Tibial nerve (tissue), 4 donors: ENCODE measurements at regions not wholly inside any gene's neighbourhood (a gene's known extent, or its start where the extent isn't known, plus 50 kb on each side); places are given as distances from the start of the nearest gene placed in this dataset.
A peak's percentile ranks its signal among the peaks of the same experiment; 100 is the strongest.

Experiments
- DNase-seq, 2 donors: peaks; one replicate each; pipeline ENCODE4 v3.0.0-alpha.2; 2019; ENCODE audit warnings: low spot score in 2 of 2
- H3K27ac ChIP-seq, 4 donors: fragments of 200-600 bp; sonication (generic) in 3 of 4; one replicate each; pipeline ENCODE4 v1.5.1; 2017 to 2019; ENCODE audit warnings: mild to moderate bottlenecking in 1 of 4
- H3K27me3 ChIP-seq, 2 donors: fragments of 200-600 bp; sonication (generic) in 1 of 2; one replicate each; pipeline versions ENCODE4 v1.5.1 to v1.6.0; 2017 to 2019
- H3K36me3 ChIP-seq, 3 donors: fragments of 200-600 bp; sonication (generic); one replicate each; pipeline ENCODE4 v1.5.1; 2018 to 2019
- H3K4me1 ChIP-seq, 4 donors: fragments of 200-600 bp; sonication (generic) in 3 of 4; one replicate each; pipeline ENCODE4 v1.5.1; 2017 to 2019
- H3K4me3 ChIP-seq, 4 donors: fragments of 200-600 bp; sonication (generic) in 3 of 4; one replicate each; pipeline ENCODE4 v1.5.1; 2017 to 2019; ENCODE audit warnings: mild to moderate bottlenecking in 1 of 4, moderate library complexity in 1 of 4
- H3K9me3 ChIP-seq, 4 donors: fragments of 200-600 bp; sonication (generic) in 3 of 4; one replicate each; pipeline ENCODE4 v1.5.1; 2017 to 2019
- CTCF ChIP-seq, 5 experiments: fragments of 200-600 bp in 3 of 5; fragments of 450-650 bp in 2 of 5; sonication (generic) in 3 of 5; IDR thresholded peaks; one replicate each; pipeline ENCODE4 v1.5.1; 2016 to 2019; ENCODE audit warnings: antibody characterized with exemption in 5 of 5, mild to moderate bottlenecking in 3 of 5, moderate library complexity in 2 of 5
- EP300 ChIP-seq, 2 donors: sonication (generic); formaldehyde crosslinking; IDR thresholded peaks; one replicate each; pipeline ENCODE4 v1.6.1; 2017; ENCODE audit warnings: antibody characterized with exemption in 2 of 2, mild to moderate bottlenecking in 1 of 2
- POLR2A ChIP-seq, 2 donors: fragments of 450-650 bp; IDR thresholded peaks; one replicate each; pipeline ENCODE4 v1.6.1; 2017; ENCODE audit warnings: antibody characterized with exemption in 2 of 2, mild to moderate bottlenecking in 2 of 2, moderate library complexity in 2 of 2
- WGBS, 2 donors: methylation state at CpG; one replicate each; pipeline ENCODE4 v1.1.5; 2018; 5-methylcytosine and 5-hydroxymethylcytosine counted together

GRCh38 chr3:107969994-107970819 lies 120.6 kb downstream of the CD47 start:
- Histone ChIP-seq H3K4me1 (peaks cover 0 to 25% (median 14%) of the 10 kb centered on the region in 4 donors), H3K9me3 (no peaks in the 10 kb centered on the region), H3K27ac (peak overlapping the region in 2 of 4 donors; percentile 47 to 62), H3K36me3 (no peaks in the 10 kb centered on the region), H3K4me3 (no peak overlapping the region), H3K27me3 (no peaks in the 10 kb centered on the region)
- WGBS, 2 donors: 20 to 23% methylated on average over 9 of the region's 9 CpGs
- TF ChIP-seq CTCF (IDR thresholded peaks at IDR 0.05) (no peak), POLR2A (IDR thresholded peaks at IDR 0.05) (no peak), EP300 (IDR thresholded peaks at IDR 0.05) (peak in 1 of 2 donors; percentile 68)
- DNase-seq: no peak

- no peak for DNase-seq
- Histone ChIP-seq H3K27me3 (no peaks in the 10 kb centered on the region), H3K4me1 (peaks cover 0 to 25% (median 14%) of the 10 kb centered on the region in 4 donors), H3K4me3 (no peak overlapping the region), H3K9me3 (no peaks in the 10 kb centered on the region), H3K36me3 (no peaks in the 10 kb centered on the region), H3K27ac (peak overlapping the region in 2 of 4 donors; percentile 47 to 62)
- no peak for TF ChIP-seq POLR2A (IDR thresholded peaks at IDR 0.05)
- 88% methylated on average over 4 of the region's 4 CpGs for WGBS, 2 donors
These were observed 121.3 kb downstream of the CD47 start for GRCh38 chr3:107969525-107969924.

- TF ChIP-seq CTCF (IDR thresholded peaks at IDR 0.05) (no peak), EP300 (IDR thresholded peaks at IDR 0.05) (no peak), POLR2A (IDR thresholded peaks at IDR 0.05) (no peak)
- no peak overlapping the region for H3K4me3 ChIP-seq
- 28 to 39% methylated on average over 5 of the region's 5 CpGs for WGBS, 2 donors
- no peaks in the 10 kb centered on the region for H3K36me3 ChIP-seq
- DNase-seq: no peak
- peaks cover 0 to 21% (median 11%) of the 10 kb centered on the region in 4 donors for H3K4me1 ChIP-seq
- peak overlapping the region in 2 of 4 donors; percentile 21 to 65 for H3K27ac ChIP-seq
- no peaks in the 10 kb centered on the region for H3K9me3 ChIP-seq
- H3K27me3 ChIP-seq: no peaks in the 10 kb centered on the region
These were observed 124.6 kb downstream of the CD47 start for GRCh38 chr3:107966276-107966675.

GRCh38 chr3:107965136-107965655 lies 125.6 kb downstream of the CD47 start:
- 63 to 83% methylated on average over 5 of the region's 5 CpGs for WGBS, 2 donors
- H3K27ac ChIP-seq: peak overlapping the region in 1 of 4 donors; percentile 65
- H3K9me3 ChIP-seq: no peaks in the 10 kb centered on the region
- H3K4me3 ChIP-seq: no peak overlapping the region
- no peak for DNase-seq
- TF ChIP-seq POLR2A (IDR thresholded peaks at IDR 0.05) (no peak), EP300 (IDR thresholded peaks at IDR 0.05) (no peak), CTCF (IDR thresholded peaks at IDR 0.05) (no peak)
- no peaks in the 10 kb centered on the region for H3K27me3 ChIP-seq
- peaks cover 0 to 10% (median 5%) of the 10 kb centered on the region in 4 donors for H3K4me1 ChIP-seq
- H3K36me3 ChIP-seq: no peaks in the 10 kb centered on the region

- no peaks in the 10 kb centered on the region for H3K27me3 ChIP-seq
- H3K36me3 ChIP-seq: no peaks in the 10 kb centered on the region
- no peak for DNase-seq
- WGBS, 2 donors: 29 to 55% methylated on average over 1 of the region's 1 CpG
- H3K4me3 ChIP-seq: no peak overlapping the region
- TF ChIP-seq CTCF (IDR thresholded peaks at IDR 0.05) (no peak), POLR2A (IDR thresholded peaks at IDR 0.05) (no peak), EP300 (IDR thresholded peaks at IDR 0.05) (no peak)
- peaks cover 0 to 9% (median 3%) of the 10 kb centered on the region in 4 donors for H3K4me1 ChIP-seq
- H3K9me3 ChIP-seq: no peaks in the 10 kb centered on the region
- H3K27ac ChIP-seq: no peak overlapping the region
These were observed 127.2 kb downstream of the CD47 start for GRCh38 chr3:107963581-107963980.
